ENCODE measurements at regions not wholly inside any gene's neighbourhood (a gene's known extent, or its start where the extent isn't known, plus 50 kb on each side); places are given as distances from the start of the nearest gene placed in this dataset.

GRCh38 chr20:6711951-6712649, 55.4 kb upstream of the BMP2 start:
- H3K27ac ChIP-seq (ENCODE audit: low read length): no peak overlapping the region
- BruUV-seq (replicated peaks): no TSS peak
- H3K4me3 ChIP-seq (ENCODE audit: low read depth in 2 of 2, low read length in 2 of 2): no peak overlapping the region
- H3K4me1 ChIP-seq (ENCODE audit: control insufficient read depth, insufficient read depth, low read length): no peaks in the 10 kb centered on the region
- no peak for TF ChIP-seq TCF7L2 (IDR thresholded peaks at IDR 0.05; ENCODE audit: low read depth, low read length)
- no peak for TF ChIP-seq SIN3A (IDR thresholded peaks at IDR 0.05; ENCODE audit: borderline replicate concordance, insufficient read depth, low read depth, low read length)
- no peak for TF ChIP-seq REST (IDR thresholded peaks at IDR 0.05; ENCODE audit: insufficient read depth in 1 of 2, low read depth in 2 of 2, low read length in 1 of 2)
- no peak for TF ChIP-seq CTCF (IDR thresholded peaks at IDR 0.05)
- H3K27me3 ChIP-seq (ENCODE audit: control insufficient read depth, insufficient read depth, low read length): no peaks in the 10 kb centered on the region
- no peaks in the 10 kb centered on the region for H3K9me3 ChIP-seq (ENCODE audit: control insufficient read depth, insufficient read depth, low read depth, low read length)
- no peak for ATAC-seq
- no peaks in the 10 kb centered on the region for H3K36me3 ChIP-seq (ENCODE audit: control insufficient read depth, insufficient read depth, low read length)
- ChIA-PET POLR2A (no interaction called here), CTCF (no interaction called here)
- in situ Hi-C loops (cut with HindIII; ENCODE audit: low pct_unique_long_range_greater_than_20kb, low sequenced_read_pairs) (no loop called here), intact Hi-C loops (cut with micrococcal nuclease; ENCODE audit: unreplicated experiment) (no loop called here)
- DNase-seq (ENCODE audit: low read depth, low spot score): no peak

GRCh38 chr20:6709910-6710595, 57.4 kb upstream of the BMP2 start:
- ChIA-PET POLR2A (no interaction called here), CTCF (no interaction called here)
- no peak overlapping the region for H3K27ac ChIP-seq (ENCODE audit: low read length)

More at GRCh38 chr20:6709910-6710595, 57.4 kb upstream of the BMP2 start:
- Histone ChIP-seq H3K36me3 (ENCODE audit: control insufficient read depth, insufficient read depth, low read length) (no peaks in the 10 kb centered on the region), H3K9me3 (ENCODE audit: control insufficient read depth, insufficient read depth, low read depth, low read length) (no peaks in the 10 kb centered on the region), H3K4me1 (ENCODE audit: control insufficient read depth, insufficient read depth, low read length) (no peaks in the 10 kb centered on the region), H3K4me3 (ENCODE audit: low read depth in 2 of 2, low read length in 2 of 2) (no peak overlapping the region), H3K27me3 (ENCODE audit: control insufficient read depth, insufficient read depth, low read length) (no peaks in the 10 kb centered on the region)
- in situ Hi-C loops (cut with HindIII; ENCODE audit: low pct_unique_long_range_greater_than_20kb, low sequenced_read_pairs) (no loop called here), intact Hi-C loops (cut with micrococcal nuclease; ENCODE audit: unreplicated experiment) (no loop called here)
- ATAC-seq: no peak
- TF ChIP-seq POLR2AphosphoS5 (IDR thresholded peaks at IDR 0.05; ENCODE audit: low read depth, low read length) (no peak), SIN3A (IDR thresholded peaks at IDR 0.05; ENCODE audit: borderline replicate concordance, insufficient read depth, low read depth, low read length) (no peak), CTCF (IDR thresholded peaks at IDR 0.05) (no peak), REST (IDR thresholded peaks at IDR 0.05; ENCODE audit: insufficient read depth in 1 of 2, low read depth in 2 of 2, low read length in 1 of 2) (no peak), TCF7L2 (IDR thresholded peaks at IDR 0.05; ENCODE audit: low read depth, low read length) (no peak)
- no peak for DNase-seq (ENCODE audit: low read depth, low spot score)
- BruUV-seq (replicated peaks): no TSS peak
